Jurkat, Clone E6-1 (cell line): ENCODE measurements at regions not wholly inside any gene's neighbourhood (a gene's known extent, or its start where the extent isn't known, plus 50 kb on each side); places are given as distances from the start of the nearest gene placed in this dataset.

Experiments used
- DNase-seq: peaks from one replicate; pipeline ENCODE4 v3.0.0-alpha.2; 2011; ENCODE audit warnings: low read depth, low spot score
- H3K4me3 ChIP-seq: 2 replicates; pipeline ENCODE4 v1.5.1; 2011; ENCODE audit warnings: mild to moderate bottlenecking, low read length, control low read depth, moderate library complexity

GRCh38 chr13:68057836-68058235 is 827.7 kb upstream of the PCDH9 start:
- no peak overlapping the region for H3K4me3 ChIP-seq

GRCh38 chr13:68056816-68057710 is 826.9 kb upstream of the PCDH9 start:
- no peak for DNase-seq
- no peak overlapping the region for H3K4me3 ChIP-seq

More at GRCh38 chr13:68057836-68058235, 827.7 kb upstream of the PCDH9 start:
- no peak for DNase-seq

- no peak overlapping the region for H3K4me3 ChIP-seq
- no peak for DNase-seq
These were observed 821.8 kb upstream of the PCDH9 start for GRCh38 chr13:68051910-68052309.

GRCh38 chr13:68050761-68051160 is 820.6 kb upstream of the PCDH9 start:
- no peak for DNase-seq
- H3K4me3 ChIP-seq: no peak overlapping the region

DNA sequence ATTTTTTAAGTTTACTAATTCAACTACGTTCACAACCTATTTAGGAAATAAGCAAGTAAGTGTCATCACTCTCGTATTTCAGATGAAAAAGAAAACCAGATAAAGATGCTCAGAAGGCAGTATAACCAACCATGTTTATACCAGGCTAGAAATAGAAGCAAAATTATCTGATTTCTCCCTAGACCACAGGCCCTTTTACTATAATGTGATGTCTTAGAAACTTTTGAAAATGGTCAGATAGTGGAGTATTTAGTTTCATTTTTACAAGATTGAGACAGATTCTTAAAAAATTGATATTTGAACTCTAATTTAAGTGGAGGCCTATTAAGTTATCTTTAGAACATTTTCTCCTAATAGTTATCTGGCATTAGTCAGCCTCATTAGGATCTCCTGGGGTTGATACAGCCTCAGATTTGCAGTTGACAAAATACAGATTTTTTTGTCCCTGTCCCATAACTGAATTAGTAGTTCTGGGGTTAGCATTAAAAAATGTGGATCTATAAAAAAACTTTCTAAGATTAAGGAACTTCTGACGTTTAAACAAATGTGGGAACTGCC is 818.7 kb upstream of the PCDH9 start:
- no peak for DNase-seq
- no peak overlapping the region for H3K4me3 ChIP-seq

DNA sequence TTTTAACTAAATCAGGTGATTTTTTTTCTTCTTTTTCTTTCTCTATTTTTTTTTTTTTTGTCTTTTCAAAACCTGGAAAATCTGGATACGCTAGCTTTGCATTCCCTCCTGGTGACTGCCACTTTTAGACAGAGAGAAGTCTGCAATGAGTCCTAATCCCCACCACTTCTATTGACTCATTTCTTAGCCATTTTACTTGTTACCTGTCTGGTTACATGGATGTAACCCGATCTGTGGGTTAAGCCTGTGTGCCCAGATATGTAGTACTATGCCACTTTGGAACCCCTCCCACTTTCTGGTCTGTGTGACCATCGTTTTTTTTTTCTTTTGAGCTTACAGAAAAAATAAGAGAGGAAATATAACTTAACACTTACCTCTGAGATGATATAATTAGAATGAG is 817.8 kb upstream of the PCDH9 start:
- no peak for DNase-seq
- no peak overlapping the region for H3K4me3 ChIP-seq

- H3K4me3 ChIP-seq: no peak overlapping the region
- no peak for DNase-seq
These were observed 816.8 kb upstream of the PCDH9 start for GRCh38 chr13:68046903-68047302.

GRCh38 chr13:68030152-68030809 is 800.1 kb upstream of the PCDH9 start:
- H3K4me3 ChIP-seq: no peak overlapping the region
- no peak for DNase-seq

DNA sequence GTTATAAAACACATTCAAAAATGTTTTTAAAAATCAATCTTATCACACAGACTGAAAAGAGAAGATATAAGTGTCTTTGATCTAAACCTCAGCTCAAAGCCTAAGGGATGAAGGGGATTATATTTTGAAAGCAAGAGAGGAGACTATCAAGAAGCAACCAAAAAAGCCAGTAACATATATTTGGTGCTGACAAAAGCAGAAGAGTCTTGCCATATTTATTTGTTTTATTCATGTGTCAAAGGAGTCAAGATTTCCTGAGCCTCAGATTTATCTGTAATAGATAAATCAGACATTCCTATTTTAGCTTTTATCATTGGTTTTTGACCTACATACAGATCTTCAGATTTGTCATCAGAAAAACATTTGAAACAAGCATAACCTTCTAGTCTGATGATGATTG is 798.6 kb upstream of the PCDH9 start:
- no peak for DNase-seq
- H3K4me3 ChIP-seq: no peak overlapping the region

DNA sequence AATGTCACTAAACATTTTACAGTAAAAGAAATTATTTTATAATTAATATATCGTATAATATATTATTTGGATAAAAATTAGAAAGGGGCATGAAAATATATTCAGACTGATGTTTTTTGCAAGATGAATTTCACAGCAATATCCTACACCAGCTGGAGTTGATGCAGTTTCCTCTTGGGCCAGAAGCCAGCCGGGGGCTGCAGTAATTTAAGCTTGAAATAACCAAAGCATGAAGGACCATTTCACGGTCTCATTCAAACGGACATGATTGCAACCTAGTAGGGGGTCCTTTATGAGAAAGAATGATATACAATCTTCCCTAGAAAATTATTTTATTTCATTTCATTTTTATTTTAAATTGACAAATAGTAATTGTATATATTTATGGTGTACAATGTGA is 797.2 kb upstream of the PCDH9 start:
- no peak for DNase-seq
- H3K4me3 ChIP-seq: no peak overlapping the region

DNA sequence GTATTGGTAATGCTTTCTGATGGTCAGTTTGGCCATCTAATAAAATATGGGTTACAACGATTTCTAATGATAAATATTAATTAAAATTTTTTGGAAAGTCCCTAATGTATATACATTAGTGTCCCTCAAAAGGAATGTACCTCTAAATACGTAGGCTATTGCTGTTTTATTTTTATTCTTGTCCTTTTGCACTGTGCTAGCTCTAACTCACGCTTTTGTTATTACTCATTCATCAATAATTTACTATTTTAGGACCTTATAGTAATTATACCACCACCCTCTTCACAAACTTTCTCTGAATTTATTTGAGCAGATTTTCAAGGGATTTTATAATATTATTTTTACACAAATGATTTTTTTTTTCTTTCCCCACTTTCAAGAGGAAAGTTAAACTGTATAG is 795.9 kb upstream of the PCDH9 start:
- no peak overlapping the region for H3K4me3 ChIP-seq
- DNase-seq: no peak

GRCh38 chr13:68025604-68026003 is 795.5 kb upstream of the PCDH9 start:
- no peak for DNase-seq
- H3K4me3 ChIP-seq: no peak overlapping the region

GRCh38 chr13:68023838-68024581 is 793.9 kb upstream of the PCDH9 start:
- H3K4me3 ChIP-seq: no peak overlapping the region
- DNase-seq: no peak

GRCh38 chr13:68019901-68020300 is 789.8 kb upstream of the PCDH9 start:
- no peak overlapping the region for H3K4me3 ChIP-seq
- DNase-seq: no peak

GRCh38 chr13:68009546-68009945 is 779.4 kb upstream of the PCDH9 start:
- H3K4me3 ChIP-seq: no peak overlapping the region
- DNase-seq: no peak

- no peak for DNase-seq
- no peak overlapping the region for H3K4me3 ChIP-seq
These were observed 777.4 kb upstream of the PCDH9 start for GRCh38 chr13:68007576-68007975.

- no peak overlapping the region for H3K4me3 ChIP-seq
- no peak for DNase-seq
These were observed 766.0 kb upstream of the PCDH9 start for GRCh38 chr13:67996101-67996500.

- no peak overlapping the region for H3K4me3 ChIP-seq
These were observed 760.7 kb upstream of the PCDH9 start for GRCh38 chr13:67990868-67991267.

GRCh38 chr13:67986234-67986633 is 756.1 kb upstream of the PCDH9 start:
- no peak overlapping the region for H3K4me3 ChIP-seq
- no peak for DNase-seq

More at GRCh38 chr13:67990868-67991267, 760.7 kb upstream of the PCDH9 start:
- no peak for DNase-seq

DNA sequence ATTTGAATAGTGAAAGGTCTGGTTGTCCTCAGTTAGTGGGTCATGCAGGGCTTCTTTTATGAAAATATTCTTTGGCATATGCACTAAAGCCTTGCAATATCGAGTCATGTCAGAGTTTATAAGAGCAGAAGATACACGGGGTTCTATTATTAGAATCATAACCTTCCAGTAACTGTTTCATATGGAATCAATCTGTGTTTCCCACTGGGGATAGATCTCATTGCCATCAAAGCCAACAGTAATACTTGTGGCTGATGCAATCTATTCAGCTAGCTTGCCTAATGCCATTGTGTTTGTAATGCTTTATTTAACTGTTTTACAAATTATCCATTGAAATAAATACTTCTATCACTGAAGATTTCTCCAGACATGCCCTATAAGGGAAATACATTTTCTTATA is 746.9 kb upstream of the PCDH9 start:
- no peak for DNase-seq
- no peak overlapping the region for H3K4me3 ChIP-seq
